AG08395 (cell line): ENCODE measurements at regions not wholly inside any gene's neighbourhood (a gene's known extent, or its start where the extent isn't known, plus 50 kb on each side); places are given as distances from the start of the nearest gene placed in this dataset.
"Not testable (repeated sequence)": the region's sequence is repeated elsewhere in the genome, so short reads cannot be mapped to it uniquely, and the experiment has no call there.

ENCODE experiments used
- DNase-seq: peaks from one replicate; pipeline ENCODE4 v3.0.0; 2012; ENCODE audit warnings: mixed read lengths, low spot score

DNA sequence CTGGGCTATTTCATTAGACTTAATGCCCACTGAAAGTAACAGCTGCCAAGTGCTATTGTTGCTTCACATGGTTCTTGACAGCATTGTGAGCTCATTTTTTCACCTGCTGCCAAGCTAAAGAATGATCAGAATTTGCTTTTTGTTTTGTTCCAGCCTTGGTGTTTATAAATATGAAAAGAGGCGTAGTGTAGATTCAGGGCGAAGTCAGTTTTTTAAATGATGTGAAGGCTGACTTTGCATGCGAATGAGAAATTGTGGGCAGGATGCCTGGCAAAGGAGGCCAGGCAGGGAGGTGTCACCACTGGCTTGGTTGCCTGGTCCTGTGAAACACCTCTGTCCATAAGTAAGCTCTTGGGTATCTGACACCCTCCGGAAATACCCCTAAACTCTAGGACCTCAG, 93.3 kb upstream of the NAP1L1 start:
- DNase-seq, result no peak

DNA sequence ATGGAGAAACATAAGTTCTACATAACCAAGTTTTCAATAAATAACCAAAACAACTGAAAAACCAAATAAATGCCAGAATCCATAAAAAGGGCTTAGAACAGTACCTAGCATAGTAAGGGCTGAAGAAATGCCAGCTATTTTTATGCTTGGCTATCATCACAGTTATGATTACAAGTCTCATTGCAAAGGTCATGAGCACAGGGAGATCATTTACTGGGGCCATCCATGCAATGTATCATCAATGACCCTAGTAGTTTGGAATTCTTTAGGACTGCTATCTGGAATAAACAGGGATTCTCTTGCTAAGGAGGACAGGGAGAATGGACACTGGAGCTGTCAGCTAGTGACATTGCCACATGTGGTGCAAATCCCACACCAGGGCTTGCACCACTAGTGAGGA, 92.5 kb upstream of the NAP1L1 start:
- DNase-seq, result peak; percentile 10

DNA sequence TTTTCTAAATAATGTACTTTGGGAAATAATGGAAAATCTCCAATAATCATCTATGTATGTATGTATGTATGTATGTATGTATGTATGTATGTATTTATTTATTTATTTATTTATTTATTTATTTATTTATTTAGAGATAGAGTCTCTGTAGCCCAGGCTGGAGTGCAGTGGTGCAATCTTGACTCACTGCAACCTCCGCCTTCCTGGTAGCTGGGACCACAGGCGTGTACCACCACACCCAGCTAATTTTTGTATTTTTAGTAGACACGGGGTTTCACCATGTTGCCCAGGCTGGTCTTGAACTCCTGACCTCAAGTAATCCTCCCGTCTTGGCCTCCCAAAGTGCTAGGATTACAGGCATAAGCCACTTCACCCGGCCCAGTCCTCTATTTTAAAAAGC, 91.5 kb upstream of the NAP1L1 start:
- DNase-seq, result not testable (repeated sequence)

DNA sequence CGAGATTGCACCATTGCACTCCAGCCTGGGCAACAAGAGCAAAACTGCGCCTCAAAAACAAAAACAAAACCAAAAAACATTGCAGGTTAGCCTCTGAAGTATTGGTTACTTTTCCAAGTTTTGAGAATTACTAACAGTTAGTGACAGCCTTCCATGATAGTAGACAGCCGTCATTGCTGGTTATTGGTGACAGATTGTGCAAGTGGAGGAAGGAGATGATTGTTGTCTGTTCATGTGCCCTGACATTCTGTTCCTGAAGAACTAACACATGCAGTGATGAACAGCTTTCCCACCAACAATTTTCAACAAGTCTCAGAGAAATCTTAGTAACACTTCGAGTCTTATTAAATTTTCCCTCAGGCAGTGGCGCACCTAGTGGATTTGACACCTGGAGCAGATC, 89.3 kb upstream of the NAP1L1 start:
- no peak for DNase-seq

DNA sequence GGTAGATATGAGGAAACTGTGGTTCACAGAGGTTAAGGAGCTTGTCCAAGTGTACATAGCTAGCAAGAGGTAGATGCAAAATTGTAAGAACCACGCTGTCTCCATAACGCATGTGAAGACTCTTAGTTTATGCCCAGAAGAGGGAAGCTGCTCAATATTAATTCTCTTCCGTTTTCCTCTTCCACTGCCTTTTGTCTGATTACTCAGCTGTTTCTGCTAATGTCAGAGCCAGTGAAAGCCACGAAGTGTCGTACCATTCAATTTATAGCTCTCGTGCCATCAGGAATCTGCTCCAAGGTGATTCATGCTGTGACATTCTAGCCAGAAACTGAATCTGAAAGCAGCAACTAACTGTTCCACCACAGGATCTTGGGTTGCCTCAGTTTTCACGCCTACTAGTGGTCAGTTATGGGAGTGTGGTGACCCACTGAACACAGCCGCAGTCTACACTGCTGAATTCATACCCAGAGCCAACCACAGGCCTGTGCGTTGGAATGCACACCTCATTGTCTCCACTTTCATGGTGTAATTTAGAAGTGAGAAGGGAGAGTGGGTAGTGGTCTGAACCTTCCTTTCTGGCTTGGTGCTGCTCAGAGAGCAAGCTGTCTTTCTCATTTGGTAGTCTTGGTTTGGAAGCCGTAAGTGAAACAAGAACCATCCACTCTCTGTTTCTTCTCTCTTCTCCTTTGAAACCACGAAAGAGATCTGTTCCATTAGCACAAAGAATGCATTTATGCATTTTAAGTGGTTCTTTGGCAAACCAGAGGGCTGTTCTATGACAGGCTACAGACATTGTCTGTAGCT, 74.2 kb upstream of the NAP1L1 start:
- DNase-seq, result peak; percentile 93

DNA sequence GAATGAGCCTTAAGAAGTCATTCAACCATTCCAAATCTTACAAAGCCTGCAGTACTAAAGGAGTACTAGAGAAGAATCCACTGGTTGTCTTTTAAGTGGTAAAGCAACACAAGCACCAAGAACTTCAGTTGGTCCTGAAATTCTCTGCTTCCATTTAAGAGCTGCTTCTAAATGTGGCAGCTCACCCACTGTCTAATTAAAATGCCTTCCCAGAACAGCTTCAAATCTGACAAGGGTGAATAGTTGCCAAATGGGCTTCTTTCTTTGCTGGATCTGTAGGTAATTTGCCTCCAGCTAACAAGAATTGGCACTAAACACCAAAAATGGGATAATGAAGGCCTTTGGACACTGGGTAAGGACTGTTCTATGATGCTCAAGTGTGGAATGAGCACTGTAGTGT, 72.2 kb upstream of the NAP1L1 start:
- DNase-seq, result no peak

DNA sequence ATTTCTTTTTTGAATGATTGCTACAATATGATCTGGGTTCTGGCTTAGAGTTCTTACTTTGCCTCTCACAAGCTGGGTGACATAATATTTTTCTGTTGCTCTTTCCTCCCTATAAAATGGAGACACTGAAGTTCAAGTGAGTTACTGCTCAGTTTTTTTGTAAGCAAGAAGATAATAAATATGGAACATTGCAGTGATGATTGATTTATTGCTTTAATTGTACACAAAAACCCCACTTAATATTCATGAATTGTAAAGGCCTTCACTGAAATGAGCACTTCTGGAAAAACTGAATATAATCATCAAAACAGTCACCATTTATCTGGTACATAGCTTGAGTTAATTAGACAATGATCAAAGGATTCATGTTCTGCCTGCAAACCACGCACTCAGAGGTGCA, 71.8 kb upstream of the NAP1L1 start:
- DNase-seq, result no peak

DNA sequence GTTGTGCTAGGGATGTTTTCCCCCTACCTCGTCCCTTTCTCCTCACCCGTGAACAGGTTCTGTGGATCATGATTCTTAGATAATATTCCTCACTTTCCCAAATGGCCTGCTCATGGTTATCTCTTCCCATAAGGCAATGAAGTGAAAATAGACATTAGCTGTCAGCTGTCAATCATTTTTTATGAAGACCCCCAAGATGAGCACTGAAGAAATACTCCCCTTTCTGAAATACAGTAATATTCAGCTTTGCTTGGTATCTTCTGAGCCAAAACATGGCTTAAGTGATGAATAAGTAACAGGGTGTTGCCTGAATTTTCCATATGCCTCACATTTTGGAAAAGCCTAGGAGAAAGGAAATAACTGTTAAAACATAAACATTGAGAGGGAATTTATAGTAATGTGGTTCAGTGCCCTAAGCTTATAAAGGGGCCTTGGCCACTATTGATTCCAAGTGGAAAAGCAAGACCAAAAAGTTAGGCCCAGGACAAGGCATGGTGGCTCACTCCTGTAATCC, 70.7 kb upstream of the NAP1L1 start:
- no peak for DNase-seq

DNA sequence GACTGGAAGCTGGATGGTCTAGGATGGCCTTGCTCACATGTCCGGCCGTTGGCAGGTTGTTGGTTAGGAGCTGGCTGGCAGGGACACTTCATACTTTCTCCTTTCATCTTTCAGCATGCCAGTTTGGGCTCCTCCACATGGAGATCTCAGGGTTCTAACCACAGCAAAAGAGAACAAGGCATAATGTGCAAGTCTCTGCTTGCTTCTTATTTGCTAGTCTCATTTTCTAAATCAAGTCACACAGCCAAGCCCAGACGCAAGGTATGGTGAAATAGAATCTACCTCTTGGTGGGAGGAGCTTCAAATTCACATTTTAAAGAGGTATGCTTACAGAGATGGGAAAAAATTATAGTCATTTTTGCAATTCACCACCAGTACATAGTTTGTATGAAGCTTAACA, 69.1 kb upstream of the NAP1L1 start:
- DNase-seq, result no peak

DNA sequence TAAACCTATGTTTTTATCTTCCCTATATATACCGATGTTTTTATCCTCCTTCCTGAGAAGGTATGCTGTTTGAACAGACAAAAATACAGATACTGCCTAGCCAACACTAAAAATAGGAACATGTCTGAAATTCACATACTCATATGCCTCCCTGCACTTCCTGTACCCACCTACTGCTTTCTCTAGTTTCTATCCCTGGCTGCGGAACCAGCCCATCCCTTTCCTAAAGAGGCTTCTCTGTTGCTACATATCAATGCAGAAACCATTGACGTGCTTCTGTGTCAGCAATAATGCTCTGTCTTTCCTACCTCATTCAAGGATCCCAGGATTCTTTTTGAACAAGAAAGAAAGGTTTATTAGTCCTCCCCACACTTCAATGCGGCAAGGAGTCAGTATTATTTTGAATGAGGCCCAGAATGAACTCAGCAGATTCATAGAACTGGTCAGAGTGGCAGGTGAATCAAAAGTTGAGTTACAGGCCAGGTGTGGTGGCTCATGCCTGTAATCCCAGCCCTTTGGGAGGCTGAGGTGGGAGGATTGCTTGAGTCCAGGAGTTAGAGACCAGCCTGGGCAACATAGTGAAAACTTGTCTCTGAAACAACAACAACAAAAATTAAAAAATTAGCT, 67.8 kb upstream of the NAP1L1 start:
- DNase-seq, result no peak

DNA sequence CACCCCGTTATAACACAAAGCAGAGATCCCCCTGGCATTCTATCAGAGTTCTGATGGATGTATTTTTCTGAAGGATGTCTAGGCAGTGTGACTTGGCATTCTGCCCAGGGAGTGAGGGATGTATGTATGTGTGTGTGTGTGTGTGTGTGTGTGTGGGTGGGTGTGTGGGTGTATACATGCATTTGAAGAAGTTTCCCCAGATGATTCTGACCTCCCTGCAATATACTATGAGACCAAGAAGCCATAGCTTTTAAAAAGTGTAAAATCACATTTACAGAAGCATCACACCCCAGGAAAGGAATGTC, 59.7 kb upstream of the NAP1L1 start:
- DNase-seq, result no peak

DNA sequence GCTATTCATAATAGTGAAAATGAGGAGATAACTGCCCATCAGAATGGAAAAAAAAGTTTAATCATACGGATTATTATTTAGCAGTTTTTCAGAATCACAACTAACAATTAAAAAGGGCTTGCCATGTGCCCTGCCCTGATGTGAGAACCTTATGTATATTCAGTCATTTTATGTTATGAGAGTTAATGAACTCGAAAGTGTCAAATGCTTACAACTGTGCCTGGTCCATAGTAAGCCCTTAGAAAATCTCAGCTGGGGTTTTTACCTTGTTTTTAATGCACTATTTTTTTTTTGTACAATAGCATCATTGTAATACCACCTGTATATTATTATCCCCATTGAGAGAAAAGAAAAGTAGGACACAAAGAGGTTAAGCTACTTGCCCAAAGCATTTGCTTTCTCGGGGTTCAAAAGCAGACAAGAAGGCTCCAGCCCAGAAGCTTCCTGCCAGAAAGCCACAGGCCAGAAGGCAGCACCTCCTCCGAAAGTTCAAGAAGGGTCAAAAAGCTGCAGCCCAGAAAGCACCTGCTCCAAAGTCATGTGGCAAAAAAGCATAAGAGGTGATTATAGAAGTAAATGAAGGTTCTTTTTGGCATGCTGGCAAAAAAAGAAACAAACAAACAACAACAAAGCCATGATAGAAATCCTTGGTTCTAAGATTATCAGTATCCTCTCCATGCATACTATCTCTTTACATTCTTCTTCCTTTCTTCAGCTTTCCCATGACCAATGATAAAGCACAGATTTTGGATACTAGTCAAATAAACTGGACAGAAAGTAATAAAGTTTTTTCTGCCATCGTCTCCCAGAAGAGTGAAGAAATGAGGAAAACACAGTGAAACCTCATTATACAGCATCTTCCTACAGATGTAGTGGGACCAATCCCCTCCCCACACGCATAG, 59.1 kb upstream of the NAP1L1 start:
- no peak for DNase-seq

DNA sequence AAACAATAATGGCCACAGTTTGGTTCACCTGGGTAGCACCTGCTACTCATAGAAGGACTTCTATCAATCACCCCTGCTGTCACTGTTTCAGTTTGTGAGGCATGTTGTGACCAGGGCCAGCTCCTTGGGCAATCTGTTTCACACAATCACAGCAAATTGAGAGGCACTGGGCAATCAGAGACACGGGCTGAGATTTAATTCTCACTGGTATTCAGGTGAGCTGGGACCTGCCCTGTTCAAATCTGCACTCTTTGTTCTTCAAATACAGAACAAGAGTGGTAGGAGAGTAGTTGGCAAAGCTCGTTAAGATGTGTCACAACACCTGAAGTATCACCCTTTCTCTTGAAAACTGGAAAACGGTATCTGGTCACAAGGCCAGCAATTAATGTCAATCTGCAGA, 57.8 kb upstream of the NAP1L1 start:
- no peak for DNase-seq

DNA sequence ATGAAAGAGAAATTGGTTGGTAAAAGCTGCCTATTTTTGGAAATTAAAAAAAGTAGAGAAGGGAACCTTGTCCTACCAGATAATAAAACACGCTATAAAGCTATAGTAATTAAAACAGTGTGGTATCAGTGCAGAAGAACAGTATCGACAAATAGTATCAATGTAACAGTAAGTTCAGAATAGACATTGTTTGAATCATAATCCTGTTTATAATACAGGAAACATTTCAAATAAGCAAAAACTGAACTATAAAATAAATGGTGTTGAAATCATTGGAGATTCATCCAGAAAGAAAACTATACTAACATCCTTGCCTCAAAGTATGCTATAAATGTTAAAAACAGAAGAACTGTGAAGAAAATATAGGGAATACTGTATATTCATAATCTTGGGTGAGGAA, 54.2 kb upstream of the NAP1L1 start:
- no peak for DNase-seq

DNA sequence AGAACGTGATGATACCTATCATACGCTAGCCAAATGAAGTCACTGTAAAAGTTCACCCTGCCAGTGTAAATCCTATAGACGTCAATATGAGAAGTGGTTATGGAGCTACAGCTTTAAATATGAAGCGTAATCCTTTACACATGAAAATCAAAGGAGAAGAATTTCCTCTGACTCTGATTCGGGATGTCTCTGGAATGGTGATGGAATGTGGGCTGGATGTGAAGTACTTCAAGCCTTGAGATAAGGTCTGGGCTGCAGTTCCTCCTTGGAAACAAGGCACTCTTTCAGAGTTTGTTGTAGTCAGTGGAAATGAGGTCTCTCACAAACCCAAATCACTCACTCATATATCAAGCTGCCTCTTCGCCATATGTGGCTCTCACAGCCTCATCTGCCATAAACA, 53.1 kb upstream of the NAP1L1 start:
- peak; percentile 35 for DNase-seq

DNA sequence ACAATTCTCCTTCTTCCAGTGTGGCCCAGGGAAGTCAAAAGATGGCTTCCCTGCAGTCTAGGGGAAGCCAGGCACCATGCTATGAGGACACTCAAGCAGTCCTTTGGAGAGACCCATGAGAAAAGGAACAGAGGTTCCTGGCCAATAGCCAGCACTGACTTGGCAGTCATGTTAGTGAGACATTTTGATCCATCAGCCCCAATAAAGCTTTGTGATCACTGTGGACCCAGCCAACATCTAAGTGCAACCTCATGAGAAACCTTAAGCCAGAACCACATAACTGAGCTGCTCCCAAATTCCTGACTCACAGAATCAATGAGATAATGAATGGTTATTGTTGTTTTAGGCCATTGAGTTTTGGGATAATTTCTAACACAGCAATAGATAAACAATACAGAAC, 51.0 kb upstream of the NAP1L1 start:
- DNase-seq, result no peak
